ENCODE measurements at regions not wholly inside any gene's neighbourhood (a gene's known extent, or its start where the extent isn't known, plus 50 kb on each side); places are given as distances from the start of the nearest gene placed in this dataset.

DNA sequence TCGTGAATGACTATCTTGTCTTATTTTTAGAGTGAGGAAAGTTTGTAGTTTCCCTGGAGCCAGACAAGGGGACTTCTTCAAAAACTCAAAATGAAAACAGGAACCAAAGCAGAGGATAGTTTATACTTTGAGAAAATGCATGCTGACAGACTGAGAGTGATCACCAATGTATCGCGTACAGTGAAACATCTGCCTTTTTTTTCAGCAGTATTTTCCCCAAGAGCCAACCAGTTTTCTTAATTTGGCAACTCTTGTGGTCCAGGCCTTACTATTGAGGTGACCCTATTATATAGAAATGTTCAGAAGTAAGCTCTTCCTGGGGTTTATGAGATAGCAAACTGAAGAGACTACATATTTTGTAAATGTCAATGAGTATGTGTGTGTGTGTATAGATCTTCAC is 153.7 kb upstream of the VRK2 start:
- TF ChIP-seq, protein P1, sequence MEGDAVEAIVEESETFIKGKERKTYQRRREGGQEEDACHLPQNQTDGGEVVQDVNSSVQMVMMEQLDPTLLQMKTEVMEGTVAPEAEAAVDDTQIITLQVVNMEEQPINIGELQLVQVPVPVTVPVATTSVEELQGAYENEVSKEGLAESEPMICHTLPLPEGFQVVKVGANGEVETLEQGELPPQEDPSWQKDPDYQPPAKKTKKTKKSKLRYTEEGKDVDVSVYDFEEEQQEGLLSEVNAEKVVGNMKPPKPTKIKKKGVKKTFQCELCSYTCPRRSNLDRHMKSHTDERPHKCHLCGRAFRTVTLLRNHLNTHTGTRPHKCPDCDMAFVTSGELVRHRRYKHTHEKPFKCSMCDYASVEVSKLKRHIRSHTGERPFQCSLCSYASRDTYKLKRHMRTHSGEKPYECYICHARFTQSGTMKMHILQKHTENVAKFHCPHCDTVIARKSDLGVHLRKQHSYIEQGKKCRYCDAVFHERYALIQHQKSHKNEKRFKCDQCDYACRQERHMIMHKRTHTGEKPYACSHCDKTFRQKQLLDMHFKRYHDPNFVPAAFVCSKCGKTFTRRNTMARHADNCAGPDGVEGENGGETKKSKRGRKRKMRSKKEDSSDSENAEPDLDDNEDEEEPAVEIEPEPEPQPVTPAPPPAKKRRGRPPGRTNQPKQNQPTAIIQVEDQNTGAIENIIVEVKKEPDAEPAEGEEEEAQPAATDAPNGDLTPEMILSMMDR (IDR thresholded peaks at IDR 0.05) = no peak
- no peak for TF ChIP-seq POLR2A (IDR thresholded peaks at IDR 0.05)
- H3K36me3 ChIP-seq (replicated peaks in 1 of 2) = peaks cover 0 to under 1% of the 10 kb centered on the region in 2 donors
- no peak overlapping the region for H3K27ac ChIP-seq
- no peak for DNase-seq
- no peaks in the 10 kb centered on the region for H3K9me3 ChIP-seq (replicated peaks in 1 of 3)
- no peaks in the 10 kb centered on the region for H3K4me1 ChIP-seq (replicated peaks in 1 of 2)
- H3K27me3 ChIP-seq = no peaks in the 10 kb centered on the region
- WGBS, 4 donors = 77 to 90% (median 83%) methylated on average over 3 of the region's 3 CpGs
- intact Hi-C loops (cut with DNase I) = no loop called here
- H3K4me3 ChIP-seq = no peak overlapping the region

DNA sequence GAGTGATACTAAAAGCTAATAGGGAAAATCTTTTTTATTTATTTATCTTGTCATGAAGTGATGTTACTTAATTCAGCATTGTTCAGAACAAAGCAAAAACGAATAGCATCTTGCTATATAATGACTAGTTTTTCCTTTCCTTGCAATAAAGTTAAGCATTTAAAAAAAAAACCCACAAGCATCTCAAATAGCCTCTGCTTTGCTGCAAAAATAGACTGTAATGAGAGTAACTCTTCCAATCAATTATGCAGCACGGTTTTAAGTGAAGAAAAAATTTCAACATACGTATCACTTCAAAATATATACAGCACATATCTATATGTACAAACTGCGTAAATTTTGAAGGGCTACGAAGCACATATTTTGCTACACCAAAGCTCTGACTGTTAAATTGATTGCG is 153.3 kb upstream of the VRK2 start:
- H3K27me3 ChIP-seq = no peaks in the 10 kb centered on the region
- TF ChIP-seq POLR2A (IDR thresholded peaks at IDR 0.05) = no peak
- TF ChIP-seq, protein P1 (IDR thresholded peaks at IDR 0.05) = no peak
- WGBS, 4 donors = 79 to 88% (median 82%) methylated on average over 6 of the region's 6 CpGs

DNA sequence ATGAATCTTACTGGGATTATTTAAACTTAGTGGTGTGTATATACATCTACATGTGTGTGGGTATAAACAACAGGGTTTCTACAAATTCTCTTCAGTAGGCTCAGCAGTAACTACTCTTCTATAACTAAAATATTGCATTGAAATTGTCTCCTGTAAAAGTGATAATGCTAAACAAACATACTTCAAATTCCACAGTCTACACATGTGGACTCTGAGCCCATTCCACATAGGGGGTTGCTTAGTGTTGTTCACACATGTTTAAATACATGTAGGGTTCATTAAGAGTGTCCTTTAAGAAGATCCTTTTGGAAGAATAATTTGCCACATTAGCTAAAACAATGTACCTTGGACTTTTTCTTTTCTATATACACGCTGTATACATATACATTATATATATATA is 152.8 kb upstream of the VRK2 start:
- intact Hi-C loops (cut with DNase I) = no loop called here
- no peaks in the 10 kb centered on the region for H3K27me3 ChIP-seq
- H3K4me1 ChIP-seq (replicated peaks in 1 of 2) = no peaks in the 10 kb centered on the region
- no peak overlapping the region for H3K4me3 ChIP-seq
- 91 to 100% (median 96%) methylated on average over 1 of the region's 1 CpG for WGBS, 4 donors
- no peak overlapping the region for H3K27ac ChIP-seq
- DNase-seq = no peak
- no peak for TF ChIP-seq POLR2A (IDR thresholded peaks at IDR 0.05)
- TF ChIP-seq, protein P1 (IDR thresholded peaks at IDR 0.05) = no peak
- no peaks in the 10 kb centered on the region for H3K9me3 ChIP-seq (replicated peaks in 1 of 3)
- peaks cover 0 to 5% of the 10 kb centered on the region in 2 donors for H3K36me3 ChIP-seq (replicated peaks in 1 of 2)

More for the DNA sequence above, 153.3 kb upstream of the VRK2 start:
- Histone ChIP-seq H3K4me1 (replicated peaks in 1 of 2) (no peaks in the 10 kb centered on the region), H3K9me3 (replicated peaks in 1 of 3) (no peaks in the 10 kb centered on the region), H3K36me3 (replicated peaks in 1 of 2) (peaks cover 0 to 4% of the 10 kb centered on the region in 2 donors), H3K4me3 (no peak overlapping the region), H3K27ac (no peak overlapping the region)
- intact Hi-C loops (cut with DNase I) = no loop called here
- DNase-seq = no peak

DNA sequence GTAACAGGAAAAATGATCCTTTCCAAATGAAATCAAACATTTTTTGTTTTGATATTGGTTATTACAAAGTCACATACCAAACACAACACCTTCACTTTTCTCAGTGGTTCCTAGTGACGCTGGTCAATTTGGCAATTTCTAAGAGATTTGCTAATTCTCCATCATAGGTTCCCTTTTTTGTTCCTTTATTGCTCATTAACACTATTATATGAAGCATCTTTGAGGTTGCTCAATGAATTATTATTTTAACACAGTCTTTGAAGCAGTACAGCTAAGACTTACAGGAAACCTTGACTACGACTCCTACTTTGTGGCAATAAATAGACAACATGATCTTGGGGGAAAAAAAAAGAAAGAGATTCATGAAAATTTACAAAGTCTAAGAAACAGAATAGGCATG is 152.2 kb upstream of the VRK2 start:
- no peak for TF ChIP-seq POLR2A (IDR thresholded peaks at IDR 0.05)
- TF ChIP-seq, protein P1 (IDR thresholded peaks at IDR 0.05) = no peak
- H3K27me3 ChIP-seq = no peaks in the 10 kb centered on the region
- H3K36me3 ChIP-seq (replicated peaks in 1 of 2) = peaks cover 0 to 5% of the 10 kb centered on the region in 2 donors
- H3K4me1 ChIP-seq (replicated peaks in 1 of 2) = no peaks in the 10 kb centered on the region
- WGBS, 4 donors = 82 to 87% (median 85%) methylated on average over 2 of the region's 2 CpGs
- no peaks in the 10 kb centered on the region for H3K9me3 ChIP-seq (replicated peaks in 1 of 3)
- DNase-seq = no peak
- H3K4me3 ChIP-seq = no peak overlapping the region
- intact Hi-C loops (cut with DNase I) = no loop called here
- no peak overlapping the region for H3K27ac ChIP-seq
